ENCODE measurements at regions not wholly inside any gene's neighbourhood (a gene's known extent, or its start where the extent isn't known, plus 50 kb on each side); places are given as distances from the start of the nearest gene placed in this dataset.

DNA sequence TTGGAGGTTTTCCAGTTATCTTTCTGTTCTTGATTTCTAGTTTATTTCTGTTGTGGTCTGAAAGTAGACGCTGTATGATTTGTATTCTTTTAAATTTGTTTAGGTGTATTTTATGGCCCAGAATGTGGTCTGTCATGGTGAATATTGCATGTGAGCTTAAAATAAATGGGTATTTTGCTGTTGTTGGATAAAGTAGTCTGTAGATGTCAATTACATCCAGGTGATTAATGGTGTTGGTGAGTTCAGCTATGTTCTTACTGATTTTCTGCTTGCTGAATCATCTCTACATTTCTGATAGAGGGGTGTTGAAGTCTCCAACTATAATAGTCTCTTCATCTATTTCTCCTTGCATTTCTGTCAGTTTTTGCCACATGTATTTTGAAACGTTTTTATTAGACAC is 383.3 kb upstream of the SGO1 start (continued):
- TF ChIP-seq, protein P1, sequence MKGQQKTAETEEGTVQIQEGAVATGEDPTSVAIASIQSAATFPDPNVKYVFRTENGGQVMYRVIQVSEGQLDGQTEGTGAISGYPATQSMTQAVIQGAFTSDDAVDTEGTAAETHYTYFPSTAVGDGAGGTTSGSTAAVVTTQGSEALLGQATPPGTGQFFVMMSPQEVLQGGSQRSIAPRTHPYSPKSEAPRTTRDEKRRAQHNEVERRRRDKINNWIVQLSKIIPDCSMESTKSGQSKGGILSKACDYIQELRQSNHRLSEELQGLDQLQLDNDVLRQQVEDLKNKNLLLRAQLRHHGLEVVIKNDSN (IDR thresholded peaks at IDR 0.05; ENCODE audit: borderline replicate concordance, extremely low read length, insufficient read depth, low read depth, low read length), result no peak

DNA sequence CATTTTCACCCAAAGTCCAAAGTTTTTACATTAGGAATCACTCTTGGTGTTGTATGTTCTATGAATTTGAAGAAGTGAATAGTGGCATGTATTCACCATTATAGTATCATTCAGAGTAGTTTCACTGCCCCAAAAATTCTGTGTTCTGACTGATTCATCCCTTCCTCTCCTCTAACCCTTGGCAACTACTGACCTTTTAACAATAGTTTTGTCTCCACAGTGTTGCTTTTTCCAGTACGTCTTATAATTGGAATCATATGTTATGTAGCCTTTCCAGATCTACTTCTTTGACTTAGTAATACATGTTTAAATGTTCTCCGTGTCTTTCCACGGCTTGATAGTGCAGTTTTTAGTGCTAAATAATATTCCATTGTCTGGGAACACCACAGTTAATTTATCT is 379.0 kb upstream of the SGO1 start:
- ChIA-PET SMC1A (ENCODE audit: uncharacterized antibody, unreplicated experiment) (no interaction called here), CTCF (no interaction called here), RAD21 (ENCODE audit: unreplicated experiment) (no interaction called here), POLR2A (no interaction called here)
- DNase-seq (ENCODE audit: low read depth, low spot score) (no peak), FAIRE-seq (no peak), ATAC-seq (no peak)
- Histone ChIP-seq H3K9ac (ENCODE audit: control insufficient read depth, insufficient read depth, low read length) (no peak overlapping the region), H3K79me2 (ENCODE audit: control insufficient read depth, insufficient read depth, low read length) (no peaks in the 10 kb centered on the region), H4K20me1 (ENCODE audit: control insufficient read depth, insufficient read depth) (no peaks in the 10 kb centered on the region), H3K36me3 (ENCODE audit: control insufficient read depth in 2 of 2, insufficient read depth in 2 of 2, low read length in 1 of 2) (no peaks in the 10 kb centered on the region), H2AFZ (ENCODE audit: control insufficient read depth, low read depth, low read length) (no peak overlapping the region), H3K27me3 (replicated peaks in 1 of 2; ENCODE audit: control insufficient read depth in 2 of 2, insufficient read depth in 2 of 2, low read length in 1 of 2) (no peaks in the 10 kb centered on the region), H3K27ac (ENCODE audit: control insufficient read depth, insufficient read depth) (no peak overlapping the region), H3K4me1 (ENCODE audit: control insufficient read depth, insufficient read depth, low read length) (no peaks in the 10 kb centered on the region), H3K4me3 (no peak overlapping the region), H3K9me3 (replicated peaks; ENCODE audit: control insufficient read depth, insufficient read depth, low read length) (no peaks in the 10 kb centered on the region), H3K4me2 (ENCODE audit: control insufficient read depth, insufficient read depth) (no peak overlapping the region)
- in situ Hi-C loops (cut with MboI), result no loop called here
- no TSS peak for BruUV-seq (replicated peaks)
- WGBS (ENCODE audit: insufficient coverage, insufficient replicate concordance, low lambda C conversion rate, missing lambda C conversion rate), result 2% methylated on average over 3 of the region's 3 CpGs
- intact Hi-C loops (cut with micrococcal nuclease; ENCODE audit: unreplicated experiment), result no loop called here
- TF ChIP-seq EZH2 (IDR thresholded peaks at IDR 0.05; ENCODE audit: borderline replicate concordance, control insufficient read depth, low read depth, low read length) (no peak), ZSCAN29 (IDR thresholded peaks at IDR 0.05) (no peak), RFX5 (IDR thresholded peaks at IDR 0.05; ENCODE audit: low read depth, low read length) (no peak), ZNF622 (IDR thresholded peaks at IDR 0.05) (no peak), BHLHE40 (IDR thresholded peaks at IDR 0.05; ENCODE audit: borderline replicate concordance in 1 of 2, low read depth in 2 of 2, low read length in 1 of 2) (no peak), BCL11A (IDR thresholded peaks at IDR 0.05; ENCODE audit: low read depth, low read length) (no peak), NR2F1 (conservative IDR thresholded peaks at IDR 0.05) (no peak), ZZZ3 (IDR thresholded peaks at IDR 0.05; ENCODE audit: control insufficient read depth, insufficient read length, low read depth) (no peak), CHD2 (IDR thresholded peaks at IDR 0.05; ENCODE audit: borderline replicate concordance, low read depth, low read length) (no peak)
- TF ChIP-seq, protein P2, sequence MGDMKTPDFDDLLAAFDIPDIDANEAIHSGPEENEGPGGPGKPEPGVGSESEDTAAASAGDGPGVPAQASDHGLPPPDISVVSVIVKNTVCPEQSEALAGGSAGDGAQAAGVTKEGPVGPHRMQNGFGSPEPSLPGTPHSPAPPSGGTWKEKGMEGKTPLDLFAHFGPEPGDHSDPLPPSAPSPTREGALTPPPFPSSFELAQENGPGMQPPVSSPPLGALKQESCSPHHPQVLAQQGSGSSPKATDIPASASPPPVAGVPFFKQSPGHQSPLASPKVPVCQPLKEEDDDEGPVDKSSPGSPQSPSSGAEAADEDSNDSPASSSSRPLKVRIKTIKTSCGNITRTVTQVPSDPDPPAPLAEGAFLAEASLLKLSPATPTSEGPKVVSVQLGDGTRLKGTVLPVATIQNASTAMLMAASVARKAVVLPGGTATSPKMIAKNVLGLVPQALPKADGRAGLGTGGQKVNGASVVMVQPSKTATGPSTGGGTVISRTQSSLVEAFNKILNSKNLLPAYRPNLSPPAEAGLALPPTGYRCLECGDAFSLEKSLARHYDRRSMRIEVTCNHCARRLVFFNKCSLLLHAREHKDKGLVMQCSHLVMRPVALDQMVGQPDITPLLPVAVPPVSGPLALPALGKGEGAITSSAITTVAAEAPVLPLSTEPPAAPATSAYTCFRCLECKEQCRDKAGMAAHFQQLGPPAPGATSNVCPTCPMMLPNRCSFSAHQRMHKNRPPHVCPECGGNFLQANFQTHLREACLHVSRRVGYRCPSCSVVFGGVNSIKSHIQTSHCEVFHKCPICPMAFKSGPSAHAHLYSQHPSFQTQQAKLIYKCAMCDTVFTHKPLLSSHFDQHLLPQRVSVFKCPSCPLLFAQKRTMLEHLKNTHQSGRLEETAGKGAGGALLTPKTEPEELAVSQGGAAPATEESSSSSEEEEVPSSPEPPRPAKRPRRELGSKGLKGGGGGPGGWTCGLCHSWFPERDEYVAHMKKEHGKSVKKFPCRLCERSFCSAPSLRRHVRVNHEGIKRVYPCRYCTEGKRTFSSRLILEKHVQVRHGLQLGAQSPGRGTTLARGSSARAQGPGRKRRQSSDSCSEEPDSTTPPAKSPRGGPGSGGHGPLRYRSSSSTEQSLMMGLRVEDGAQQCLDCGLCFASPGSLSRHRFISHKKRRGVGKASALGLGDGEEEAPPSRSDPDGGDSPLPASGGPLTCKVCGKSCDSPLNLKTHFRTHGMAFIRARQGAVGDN (IDR thresholded peaks at IDR 0.05), result no peak
- TF ChIP-seq, protein P3, sequence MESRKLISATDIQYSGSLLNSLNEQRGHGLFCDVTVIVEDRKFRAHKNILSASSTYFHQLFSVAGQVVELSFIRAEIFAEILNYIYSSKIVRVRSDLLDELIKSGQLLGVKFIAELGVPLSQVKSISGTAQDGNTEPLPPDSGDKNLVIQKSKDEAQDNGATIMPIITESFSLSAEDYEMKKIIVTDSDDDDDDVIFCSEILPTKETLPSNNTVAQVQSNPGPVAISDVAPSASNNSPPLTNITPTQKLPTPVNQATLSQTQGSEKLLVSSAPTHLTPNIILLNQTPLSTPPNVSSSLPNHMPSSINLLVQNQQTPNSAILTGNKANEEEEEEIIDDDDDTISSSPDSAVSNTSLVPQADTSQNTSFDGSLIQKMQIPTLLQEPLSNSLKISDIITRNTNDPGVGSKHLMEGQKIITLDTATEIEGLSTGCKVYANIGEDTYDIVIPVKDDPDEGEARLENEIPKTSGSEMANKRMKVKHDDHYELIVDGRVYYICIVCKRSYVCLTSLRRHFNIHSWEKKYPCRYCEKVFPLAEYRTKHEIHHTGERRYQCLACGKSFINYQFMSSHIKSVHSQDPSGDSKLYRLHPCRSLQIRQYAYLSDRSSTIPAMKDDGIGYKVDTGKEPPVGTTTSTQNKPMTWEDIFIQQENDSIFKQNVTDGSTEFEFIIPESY (IDR thresholded peaks at IDR 0.05), result no peak
- TF ChIP-seq, protein P4, sequence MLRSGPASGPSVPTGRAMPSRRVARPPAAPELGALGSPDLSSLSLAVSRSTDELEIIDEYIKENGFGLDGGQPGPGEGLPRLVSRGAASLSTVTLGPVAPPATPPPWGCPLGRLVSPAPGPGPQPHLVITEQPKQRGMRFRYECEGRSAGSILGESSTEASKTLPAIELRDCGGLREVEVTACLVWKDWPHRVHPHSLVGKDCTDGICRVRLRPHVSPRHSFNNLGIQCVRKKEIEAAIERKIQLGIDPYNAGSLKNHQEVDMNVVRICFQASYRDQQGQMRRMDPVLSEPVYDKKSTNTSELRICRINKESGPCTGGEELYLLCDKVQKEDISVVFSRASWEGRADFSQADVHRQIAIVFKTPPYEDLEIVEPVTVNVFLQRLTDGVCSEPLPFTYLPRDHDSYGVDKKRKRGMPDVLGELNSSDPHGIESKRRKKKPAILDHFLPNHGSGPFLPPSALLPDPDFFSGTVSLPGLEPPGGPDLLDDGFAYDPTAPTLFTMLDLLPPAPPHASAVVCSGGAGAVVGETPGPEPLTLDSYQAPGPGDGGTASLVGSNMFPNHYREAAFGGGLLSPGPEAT (IDR thresholded peaks at IDR 0.05; ENCODE audit: low read depth), result no peak
- TF ChIP-seq, protein P5, sequence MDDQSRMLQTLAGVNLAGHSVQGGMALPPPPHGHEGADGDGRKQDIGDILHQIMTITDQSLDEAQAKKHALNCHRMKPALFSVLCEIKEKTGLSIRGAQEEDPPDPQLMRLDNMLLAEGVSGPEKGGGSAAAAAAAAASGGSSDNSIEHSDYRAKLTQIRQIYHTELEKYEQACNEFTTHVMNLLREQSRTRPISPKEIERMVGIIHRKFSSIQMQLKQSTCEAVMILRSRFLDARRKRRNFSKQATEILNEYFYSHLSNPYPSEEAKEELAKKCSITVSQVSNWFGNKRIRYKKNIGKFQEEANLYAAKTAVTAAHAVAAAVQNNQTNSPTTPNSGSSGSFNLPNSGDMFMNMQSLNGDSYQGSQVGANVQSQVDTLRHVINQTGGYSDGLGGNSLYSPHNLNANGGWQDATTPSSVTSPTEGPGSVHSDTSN (IDR thresholded peaks at IDR 0.05; ENCODE audit: insufficient replicate concordance, low read depth, low read length), result no peak
